HG03159 (cell line): ENCODE measurements at regions not wholly inside any gene's neighbourhood (a gene's known extent, or its start where the extent isn't known, plus 50 kb on each side); places are given as distances from the start of the nearest gene placed in this dataset.

Source experiments
- ATAC-seq: cut with Tn5 transposase; IDR thresholded peaks from one replicate; pipeline ENCODE4 v1.9.1; 2021; ENCODE audit warnings: mild to moderate bottlenecking, moderate library complexity; ENCODE audit not compliant: unreplicated experiment

DNA sequence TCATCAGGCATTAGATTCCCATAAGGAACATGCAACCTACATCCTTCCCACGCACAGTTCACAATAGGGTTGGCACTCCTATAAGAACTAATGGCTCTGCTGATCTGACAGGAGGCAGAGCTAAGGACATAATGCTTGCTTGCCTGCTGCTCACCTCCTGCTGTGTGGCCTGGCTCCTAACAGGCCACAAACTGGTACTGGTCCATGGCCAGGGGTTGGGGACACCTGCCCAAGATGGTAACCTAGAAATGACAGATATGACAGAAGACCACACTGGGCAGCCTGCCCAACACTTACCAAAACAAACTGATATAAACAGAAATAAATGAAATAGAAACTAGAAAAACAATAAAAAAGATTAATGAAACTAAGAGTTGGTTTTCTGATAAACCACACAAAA is 325.6 kb downstream of the SEC23A start:
- ATAC-seq: no peak

DNA sequence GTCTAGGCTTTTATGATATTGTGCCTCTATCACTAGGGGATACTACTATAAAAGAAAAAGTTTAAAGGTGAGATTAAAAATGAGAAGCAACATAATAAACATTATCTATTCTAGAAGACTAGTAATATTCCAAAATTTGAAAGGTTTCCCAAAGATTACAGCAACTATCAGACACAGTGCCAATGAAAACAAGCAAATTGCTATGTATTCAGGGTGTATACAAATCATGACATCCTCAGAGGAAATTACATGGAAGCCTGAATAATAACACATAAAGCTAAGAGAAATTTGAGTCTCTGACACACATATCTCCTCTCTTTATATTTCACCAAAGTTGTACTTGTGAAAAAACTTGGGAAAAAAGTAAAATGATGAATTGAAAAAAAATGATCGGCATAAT is 327.0 kb downstream of the SEC23A start:
- ATAC-seq: no peak

DNA sequence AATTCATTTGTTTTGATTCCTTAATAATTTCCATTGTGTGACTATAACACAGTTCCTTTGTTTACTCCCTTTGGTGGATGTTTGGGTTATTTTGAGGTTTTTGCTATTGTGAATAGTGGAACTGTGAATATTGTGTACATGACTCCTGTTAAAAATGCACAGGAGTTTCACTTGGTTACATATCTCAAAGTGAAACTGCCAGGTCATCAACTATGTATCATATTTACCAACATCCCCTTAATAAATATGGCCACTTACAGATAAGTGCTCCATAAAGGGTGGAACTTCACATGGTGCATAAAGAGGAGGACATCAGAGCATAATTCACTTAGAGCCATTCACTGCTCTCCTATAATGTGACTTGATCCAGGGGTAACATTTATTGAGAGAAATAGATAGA is 328.9 kb downstream of the SEC23A start:
- ATAC-seq: no peak

DNA sequence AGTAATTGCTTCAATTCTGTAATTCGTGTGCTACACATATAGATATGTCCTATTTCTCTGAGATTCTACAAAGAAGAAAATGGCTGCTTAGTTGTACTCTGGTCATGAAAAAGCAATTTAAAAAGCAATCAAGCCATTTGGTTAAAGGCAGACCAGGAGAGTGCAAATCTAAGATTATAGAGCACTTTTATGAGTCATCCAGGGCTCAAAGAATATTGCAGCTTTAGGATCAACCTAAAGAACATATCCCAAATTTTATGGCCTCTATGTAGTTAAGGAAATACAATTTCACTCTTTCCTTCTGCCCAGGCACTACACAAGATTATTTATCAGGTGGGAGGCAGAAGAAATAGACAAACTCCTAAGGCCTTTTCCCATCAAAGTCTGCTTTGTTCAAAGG is 332.8 kb downstream of the SEC23A start:
- no peak for ATAC-seq

DNA sequence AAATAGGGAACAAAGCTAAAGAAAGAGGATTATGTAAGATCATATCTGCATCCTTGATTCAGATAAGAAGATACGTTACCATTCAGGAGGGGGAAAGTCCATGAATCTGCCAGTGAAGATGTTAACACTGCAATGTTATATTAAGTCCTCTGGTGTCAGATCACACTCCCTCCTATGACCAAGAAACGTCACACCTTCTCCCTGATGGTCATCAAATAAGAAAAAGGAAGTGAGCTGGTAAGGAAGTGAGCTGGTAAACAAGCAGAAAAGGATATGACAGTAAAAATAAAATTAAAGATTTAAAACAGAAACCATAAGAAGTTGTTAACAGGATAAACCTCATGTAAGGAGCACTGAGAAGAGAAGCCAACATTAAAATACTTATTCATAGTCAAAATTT is 340.2 kb downstream of the SEC23A start:
- no peak for ATAC-seq

DNA sequence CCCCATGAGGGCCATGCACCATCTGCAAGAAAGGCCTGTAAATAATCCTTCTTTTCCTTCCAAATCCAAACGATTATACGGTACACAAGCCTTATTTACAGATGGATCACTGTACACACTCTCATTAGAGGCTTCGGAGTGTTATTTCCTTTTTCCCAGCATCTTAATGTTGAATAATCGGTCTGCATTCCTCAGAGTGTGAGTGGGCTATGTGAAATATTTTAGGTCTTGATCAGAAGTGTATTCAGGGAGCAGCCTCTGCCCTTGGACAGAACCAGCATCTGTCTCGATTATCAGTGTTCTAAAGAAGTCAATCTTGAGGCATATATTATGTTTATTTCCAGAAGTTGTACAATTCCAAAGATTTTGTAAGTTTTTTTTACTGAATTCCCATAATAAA is 340.6 kb downstream of the SEC23A start:
- no peak for ATAC-seq

DNA sequence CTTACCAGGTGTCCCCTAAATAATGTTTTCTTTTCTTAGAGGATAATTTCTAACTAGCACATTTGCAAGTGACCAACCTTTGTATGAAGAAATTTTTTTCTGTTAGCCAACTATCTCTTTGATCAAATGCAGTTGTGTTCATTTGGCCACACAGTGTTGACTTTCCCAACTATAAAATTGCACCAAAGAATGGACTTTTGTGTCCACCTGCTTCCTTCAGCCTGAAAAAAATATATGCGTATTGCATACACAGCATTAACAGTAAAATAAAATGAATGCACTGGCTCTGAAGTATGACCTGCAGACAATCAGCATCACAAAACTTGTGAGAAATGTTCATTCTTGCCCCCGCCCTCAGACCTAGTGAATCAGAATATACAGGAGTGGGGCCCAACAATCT is 342.0 kb downstream of the SEC23A start:
- no peak for ATAC-seq

DNA sequence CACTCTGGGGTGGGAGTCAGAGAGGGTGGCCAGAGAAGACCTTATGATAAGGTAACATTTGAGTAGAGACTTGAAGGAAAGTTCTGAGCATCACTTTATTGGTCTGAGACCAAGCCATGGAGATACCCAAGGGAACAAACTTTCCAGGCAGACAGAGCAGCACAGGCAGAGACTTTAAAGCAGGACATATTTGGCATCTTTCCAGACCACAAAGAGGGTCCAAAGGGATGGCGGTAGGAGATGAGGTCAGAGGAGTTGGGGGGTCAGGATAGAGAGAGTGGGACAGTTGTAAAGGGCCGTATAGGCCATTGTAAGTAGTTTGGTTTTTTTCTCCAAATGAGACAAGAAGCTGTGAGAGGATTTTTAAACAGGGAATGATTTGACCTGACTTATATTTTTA is 344.4 kb downstream of the SEC23A start:
- ATAC-seq: no peak

DNA sequence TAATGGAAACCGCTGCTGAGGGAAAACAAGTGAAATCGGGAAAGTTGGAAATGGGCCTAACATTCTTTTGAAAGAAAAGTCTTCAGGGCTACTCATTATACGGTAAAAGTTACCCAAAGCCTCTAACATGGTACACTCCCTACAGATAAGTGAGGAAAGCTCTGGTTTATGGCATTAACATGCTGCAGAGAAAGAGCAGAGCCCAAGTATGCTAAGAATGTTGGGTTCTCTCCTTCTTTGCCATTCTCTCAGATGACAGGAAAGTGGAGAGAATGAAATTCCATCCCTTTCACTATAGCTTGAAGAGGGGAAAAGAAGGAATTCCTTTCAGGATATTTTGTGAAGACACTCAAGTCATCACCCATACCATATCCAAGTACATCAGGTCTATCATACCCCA is 348.0 kb downstream of the SEC23A start:
- no peak for ATAC-seq

DNA sequence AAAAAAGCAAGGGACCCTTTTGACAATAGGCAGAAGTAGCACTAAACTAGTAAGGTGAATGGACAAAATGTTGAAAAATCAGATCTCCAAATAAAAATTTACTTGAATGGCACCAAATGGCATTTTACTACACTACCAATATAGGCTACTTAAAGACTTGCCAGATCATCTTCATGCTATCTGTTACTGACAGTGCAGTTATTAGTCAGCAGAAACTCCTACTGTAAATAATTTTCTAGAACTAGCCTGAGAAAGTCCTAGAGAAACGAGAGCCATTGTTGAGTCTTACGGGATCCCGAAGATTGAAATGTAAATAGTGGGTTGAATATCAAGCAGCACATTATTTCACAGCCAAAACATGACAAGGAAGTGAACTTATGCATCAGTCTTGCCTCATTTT is 350.3 kb downstream of the SEC23A start:
- no peak for ATAC-seq

DNA sequence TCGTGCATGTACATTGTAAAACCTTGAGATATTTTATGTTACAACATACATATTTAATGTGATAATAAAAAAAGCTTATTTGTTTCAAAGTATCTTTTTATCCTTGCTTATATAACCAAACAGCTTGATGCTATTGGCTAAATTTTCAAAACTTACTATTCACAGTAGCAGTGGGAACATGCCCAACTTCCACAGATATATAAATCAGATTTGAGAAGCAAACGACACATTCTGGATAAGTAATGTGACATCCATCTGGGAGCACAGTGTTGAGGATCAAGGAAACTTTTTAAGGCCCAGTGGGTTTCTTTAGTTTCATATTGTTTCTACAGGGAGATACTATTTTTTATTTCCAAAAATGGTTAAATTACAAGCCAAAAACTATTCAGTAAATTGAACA is 350.7 kb downstream of the SEC23A start:
- ATAC-seq: no peak

DNA sequence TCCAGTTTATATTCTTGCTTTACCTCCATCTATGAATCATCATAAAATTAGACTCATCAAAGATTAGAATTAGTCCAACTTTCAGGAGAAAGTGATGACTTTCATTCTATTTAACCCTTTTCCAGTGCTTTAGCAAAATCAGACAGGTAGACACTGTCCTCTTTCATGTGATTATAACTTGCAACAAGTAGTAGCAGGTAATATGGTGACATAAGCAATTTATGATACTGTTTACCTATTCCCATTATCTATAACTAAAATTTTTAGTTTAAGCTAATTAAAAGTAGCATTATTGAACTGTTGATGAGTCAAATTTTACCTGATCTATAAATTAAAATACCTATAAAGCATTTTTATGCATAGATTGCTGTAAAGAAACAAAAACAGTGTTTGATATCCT is 351.6 kb downstream of the SEC23A start:
- ATAC-seq: no peak

DNA sequence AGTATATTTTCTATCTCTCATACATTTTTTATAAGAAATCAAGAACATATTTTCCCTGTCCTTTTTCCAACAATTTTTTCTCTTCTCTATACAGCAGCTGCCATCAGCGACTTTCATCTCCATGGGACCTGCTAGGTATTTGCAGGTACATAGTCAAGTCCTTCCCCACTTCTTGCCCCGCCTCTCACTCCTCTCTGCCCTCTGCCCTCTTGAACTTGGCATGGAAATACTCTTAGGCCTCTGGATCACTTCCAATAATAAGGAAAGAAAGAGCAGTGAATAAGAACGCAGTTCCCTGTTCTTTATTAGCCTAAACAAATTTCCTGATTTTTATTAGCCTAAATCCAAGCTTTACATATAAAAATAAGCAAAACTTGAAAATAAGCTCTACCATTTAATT is 353.1 kb downstream of the SEC23A start:
- ATAC-seq: no peak

DNA sequence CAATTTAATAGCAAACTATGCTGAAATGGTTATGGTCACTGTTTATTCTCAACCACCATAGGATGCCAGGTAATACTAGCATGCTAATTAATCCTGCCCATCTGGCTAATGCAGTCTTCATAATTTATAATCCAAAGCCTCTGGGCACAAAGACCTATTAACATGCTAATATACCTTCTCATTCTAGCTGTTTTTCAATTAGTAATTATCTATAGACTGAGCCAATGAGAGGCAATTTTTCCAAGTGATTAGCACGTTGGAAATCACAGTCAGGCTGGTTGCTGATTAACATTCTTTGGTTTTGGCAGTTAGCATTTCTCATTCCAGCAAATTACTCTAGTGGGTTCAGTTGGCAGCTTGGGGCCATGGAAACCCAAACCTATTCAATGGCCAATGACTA is 357.2 kb downstream of the SEC23A start:
- ATAC-seq: no peak

DNA sequence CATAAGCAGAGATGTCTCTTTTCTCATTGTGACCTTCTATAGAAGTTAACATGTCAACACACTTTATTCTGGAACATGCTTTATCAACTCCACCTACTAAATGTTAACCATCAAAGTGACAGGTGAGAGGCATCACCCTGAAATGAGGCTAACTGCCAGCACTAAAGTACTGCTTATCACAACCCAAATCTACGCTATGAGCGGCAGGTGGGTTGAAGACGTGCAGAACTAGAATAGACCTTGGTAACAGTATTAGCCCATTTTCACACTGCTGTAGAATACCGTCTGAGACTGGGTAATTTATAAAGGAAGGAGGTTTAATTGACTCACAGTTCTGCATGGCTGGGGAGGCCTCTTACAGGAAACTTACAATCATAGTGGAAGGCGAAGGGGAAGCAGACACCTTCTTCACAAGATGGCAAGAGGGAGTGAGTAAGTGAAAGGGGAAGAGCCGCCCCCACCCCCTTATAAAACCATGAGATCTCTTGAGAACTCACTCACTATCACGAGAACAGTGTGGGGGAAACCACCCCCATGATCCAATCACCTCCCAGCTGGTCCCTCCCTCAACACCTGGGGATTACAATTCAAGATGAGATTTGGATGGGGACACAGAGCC is 359.0 kb downstream of the SEC23A start:
- ATAC-seq: no peak

DNA sequence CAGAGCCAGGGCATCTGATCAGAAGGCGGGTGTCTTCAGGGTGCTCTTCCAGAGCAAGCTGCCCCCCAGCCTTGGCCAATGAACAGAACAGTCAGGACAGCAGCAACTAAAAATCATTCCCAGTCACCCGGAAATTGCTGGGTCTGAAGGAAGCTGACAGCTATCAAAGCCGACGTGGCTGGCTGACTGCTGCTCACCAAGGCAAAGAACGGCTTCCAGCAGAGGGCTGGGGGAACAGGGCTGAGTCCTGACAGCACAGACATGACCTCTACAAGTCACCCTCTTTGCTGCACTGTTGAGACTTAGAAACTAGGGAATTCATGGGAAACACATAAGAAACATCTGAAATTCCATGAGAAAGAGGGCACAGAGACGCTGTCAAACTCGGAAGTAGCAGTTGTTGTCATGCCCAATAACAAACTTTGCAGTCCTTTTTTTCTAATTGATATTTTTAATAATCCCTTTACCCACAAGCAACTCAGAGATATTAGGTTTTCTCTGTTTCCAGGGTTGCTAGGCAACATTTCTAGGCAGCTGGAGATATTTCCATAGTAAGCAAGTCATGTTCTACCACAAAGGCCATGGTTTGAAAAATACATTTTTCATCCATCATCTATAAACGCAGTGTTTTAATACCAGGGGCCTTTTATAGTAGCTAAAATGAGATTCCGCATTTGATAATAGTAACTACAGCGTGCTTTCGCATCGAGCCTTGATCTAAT is 365.2 kb downstream of the SEC23A start:
- ATAC-seq: no peak

DNA sequence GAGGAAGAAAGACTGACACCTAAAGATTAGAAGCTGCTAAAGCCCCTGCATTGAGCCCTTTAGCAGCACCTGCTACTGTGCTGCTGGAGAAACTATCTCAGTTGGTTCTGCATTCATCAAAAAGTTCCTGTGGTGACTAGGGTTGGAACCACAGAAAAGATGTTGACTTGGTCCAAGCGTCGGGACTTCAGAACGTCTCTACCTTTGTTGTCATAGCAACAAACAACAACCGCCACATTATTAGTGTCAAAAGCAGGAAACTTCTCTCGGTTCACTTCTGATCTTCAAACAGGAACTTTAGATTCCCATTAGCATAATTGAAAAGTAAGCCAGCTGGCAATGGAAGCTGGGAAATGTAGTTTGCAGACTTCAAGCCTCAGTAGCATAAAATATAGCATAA is 368.0 kb downstream of the SEC23A start:
- no peak for ATAC-seq

DNA sequence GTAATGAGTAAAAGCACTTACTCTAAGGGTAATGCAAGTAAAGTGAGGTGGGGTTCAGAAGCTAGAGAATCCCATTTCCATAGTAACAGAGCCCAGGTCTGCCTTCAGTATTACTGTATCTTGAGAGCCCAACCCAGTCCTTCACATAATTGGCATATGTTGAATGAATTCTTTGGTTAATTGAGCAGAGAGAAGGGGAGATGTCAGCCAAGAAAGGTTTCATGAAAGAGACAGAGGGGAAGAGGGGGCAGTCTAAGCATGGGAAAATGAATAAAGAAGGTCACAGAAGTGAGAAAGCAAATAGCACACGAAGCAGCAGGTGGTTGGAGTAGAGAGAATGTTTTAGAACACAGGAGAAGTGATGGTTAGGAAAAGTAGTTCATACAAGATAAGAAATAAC is 371.1 kb downstream of the SEC23A start:
- ATAC-seq: no peak

DNA sequence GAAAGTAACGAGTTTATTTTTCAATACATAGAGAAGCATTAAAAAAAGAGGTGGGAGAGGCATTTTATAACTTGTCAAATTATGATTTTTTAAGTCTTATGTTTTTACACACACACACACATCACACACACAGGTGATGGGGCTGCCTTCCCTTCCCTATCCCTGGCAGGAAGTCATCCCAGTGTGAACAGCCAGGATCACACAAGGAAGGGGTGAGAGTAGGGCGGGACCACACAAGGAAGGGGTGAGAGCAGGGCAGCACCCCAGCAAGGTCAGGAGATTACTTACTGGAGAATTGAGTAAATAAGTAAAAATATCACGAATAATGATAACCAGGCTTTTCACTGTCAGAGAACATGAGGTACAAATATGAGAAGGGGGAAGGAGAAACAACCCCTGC is 372.6 kb downstream of the SEC23A start:
- no peak for ATAC-seq

DNA sequence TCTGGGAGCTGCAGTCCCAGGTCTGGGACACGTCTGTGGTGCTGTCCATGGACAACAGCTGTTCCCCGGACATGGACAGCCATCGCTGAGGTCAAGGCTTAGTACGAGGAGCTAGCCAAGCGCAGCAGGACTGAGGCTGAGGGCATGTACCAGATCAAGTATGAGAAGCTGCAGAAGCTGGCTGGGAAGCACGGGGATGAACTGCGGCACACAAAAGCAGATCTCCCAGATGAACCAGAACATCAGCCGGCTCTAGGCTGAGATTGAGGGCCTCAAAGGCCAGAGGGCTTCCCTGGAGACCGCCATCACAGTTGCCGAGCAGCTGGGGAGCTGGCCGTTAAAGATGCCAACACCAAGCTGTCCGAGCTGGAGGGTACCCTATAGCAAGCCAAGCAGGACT is 375.3 kb downstream of the SEC23A start:
- ATAC-seq: no peak

DNA sequence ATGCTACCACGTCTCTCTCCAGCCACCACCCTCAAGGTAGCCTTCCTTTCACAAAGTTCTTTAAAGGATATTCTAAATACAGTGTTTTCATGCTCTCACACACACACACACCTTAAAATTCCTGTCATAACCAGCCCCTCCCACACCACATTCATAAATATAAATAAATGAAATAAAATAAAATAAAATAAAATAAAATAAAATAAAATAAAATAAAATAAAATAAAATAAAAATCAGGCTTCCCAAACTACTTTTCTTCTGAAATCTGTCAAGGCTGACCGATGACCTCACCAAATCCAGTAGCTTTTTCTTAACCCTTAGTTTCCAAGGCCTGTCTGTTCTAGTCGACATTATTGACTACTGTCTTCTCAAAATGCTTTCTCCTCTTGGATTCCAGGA is 378.4 kb downstream of the SEC23A start:
- ATAC-seq: no peak

DNA sequence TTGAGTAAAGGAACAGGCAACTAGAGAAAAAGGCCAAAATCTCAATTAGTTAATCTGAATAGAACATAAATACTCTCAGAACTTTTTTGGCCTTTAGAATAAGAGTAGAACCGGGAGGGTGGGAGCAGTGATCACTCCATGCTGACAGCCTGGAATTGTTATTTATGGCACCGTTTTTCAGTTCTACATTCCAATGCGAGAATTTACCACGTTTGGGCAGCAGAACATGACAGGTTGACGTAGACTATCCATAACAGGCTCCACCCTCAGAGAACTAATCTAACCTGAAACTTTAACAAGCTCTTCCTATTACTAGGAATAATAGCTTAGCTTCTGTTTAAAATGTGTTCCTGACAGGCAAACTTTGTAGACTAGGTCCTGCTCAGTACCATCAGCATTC is 379.1 kb downstream of the SEC23A start:
- no peak for ATAC-seq

DNA sequence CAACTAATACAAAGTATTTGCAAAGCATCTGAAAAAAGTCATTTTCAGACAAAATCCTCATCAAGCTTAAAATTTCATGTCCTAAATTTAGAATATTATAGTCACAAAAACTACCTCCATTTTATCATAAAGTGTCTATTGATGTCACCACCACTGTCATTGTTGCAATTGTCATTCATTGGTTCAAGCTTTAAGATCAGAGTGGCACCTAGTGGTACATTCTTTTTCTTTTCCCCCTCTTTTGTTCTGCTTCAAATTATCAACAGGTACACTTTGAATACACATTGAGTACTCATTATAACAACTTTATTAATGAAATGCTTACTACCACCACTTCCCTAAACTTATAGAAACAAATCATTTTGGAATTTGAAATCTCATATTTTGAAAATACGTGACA is 379.8 kb downstream of the SEC23A start:
- no peak for ATAC-seq
